WI38 (cell line): ENCODE measurements at regions not wholly inside any gene's neighbourhood (a gene's known extent, or its start where the extent isn't known, plus 50 kb on each side); places are given as distances from the start of the nearest gene placed in this dataset.

ENCODE experiments used
- H3K4me3 ChIP-seq: 2 replicates; pipeline ENCODE4 v1.5.1; 2011; ENCODE audit warnings: low read depth, mild to moderate bottlenecking, control low read depth, low read length
- TF ChIP-seq, protein P1 (sequence below): IDR thresholded peaks from 2 replicates; pipeline ENCODE4 v1.5.1; 2012; ENCODE audit warnings: low read depth, mild to moderate bottlenecking, control low read depth, low read length

DNA sequence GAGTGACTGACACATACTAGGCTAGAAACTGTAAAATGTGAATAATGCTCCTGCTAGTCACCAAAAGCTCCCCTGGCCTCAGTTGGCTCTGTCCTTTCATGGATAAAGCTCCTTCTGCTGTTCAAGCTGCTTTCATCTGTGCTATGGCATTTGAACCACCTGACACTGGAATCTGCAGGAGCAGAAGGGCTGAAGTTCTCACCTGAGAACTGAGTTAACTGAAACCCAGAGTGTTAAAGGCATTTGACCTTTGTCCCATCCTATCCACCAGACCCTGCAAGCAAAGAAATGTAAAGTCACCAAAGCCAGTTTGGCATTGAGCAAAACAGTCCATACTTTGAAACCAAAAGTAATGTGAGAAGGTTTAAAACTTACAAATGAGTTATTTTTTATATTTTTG, 77.7 kb downstream of the BMP2 start:
- H3K4me3 ChIP-seq, result no peak overlapping the region
- TF ChIP-seq, protein P1, sequence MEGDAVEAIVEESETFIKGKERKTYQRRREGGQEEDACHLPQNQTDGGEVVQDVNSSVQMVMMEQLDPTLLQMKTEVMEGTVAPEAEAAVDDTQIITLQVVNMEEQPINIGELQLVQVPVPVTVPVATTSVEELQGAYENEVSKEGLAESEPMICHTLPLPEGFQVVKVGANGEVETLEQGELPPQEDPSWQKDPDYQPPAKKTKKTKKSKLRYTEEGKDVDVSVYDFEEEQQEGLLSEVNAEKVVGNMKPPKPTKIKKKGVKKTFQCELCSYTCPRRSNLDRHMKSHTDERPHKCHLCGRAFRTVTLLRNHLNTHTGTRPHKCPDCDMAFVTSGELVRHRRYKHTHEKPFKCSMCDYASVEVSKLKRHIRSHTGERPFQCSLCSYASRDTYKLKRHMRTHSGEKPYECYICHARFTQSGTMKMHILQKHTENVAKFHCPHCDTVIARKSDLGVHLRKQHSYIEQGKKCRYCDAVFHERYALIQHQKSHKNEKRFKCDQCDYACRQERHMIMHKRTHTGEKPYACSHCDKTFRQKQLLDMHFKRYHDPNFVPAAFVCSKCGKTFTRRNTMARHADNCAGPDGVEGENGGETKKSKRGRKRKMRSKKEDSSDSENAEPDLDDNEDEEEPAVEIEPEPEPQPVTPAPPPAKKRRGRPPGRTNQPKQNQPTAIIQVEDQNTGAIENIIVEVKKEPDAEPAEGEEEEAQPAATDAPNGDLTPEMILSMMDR, result no peak

DNA sequence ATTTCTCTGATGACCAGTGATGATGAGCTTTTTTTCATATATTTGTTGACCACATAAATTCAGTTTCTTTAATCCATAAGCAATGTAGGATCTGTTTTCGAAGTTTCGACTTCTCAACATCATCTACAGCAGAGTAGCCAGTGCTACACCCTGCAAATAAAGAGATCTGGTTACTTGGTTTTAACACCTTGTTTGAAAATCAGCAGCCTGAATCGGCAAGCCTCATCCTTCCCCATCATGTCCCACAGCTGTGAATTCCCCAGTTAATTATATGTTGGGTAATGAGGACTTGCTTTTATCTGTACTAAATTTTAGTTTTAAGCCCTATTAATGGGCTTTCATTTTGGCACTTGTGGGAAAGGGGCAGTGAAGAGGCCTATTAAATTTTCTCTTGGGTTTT, 80.6 kb downstream of the BMP2 start:
- TF ChIP-seq, protein P1, result no peak
- no peak overlapping the region for H3K4me3 ChIP-seq

- TF ChIP-seq, protein P1, result no peak
- no peak overlapping the region for H3K4me3 ChIP-seq
Measured at GRCh38 chr20:6848992-6849391, 81.5 kb downstream of the BMP2 start.

DNA sequence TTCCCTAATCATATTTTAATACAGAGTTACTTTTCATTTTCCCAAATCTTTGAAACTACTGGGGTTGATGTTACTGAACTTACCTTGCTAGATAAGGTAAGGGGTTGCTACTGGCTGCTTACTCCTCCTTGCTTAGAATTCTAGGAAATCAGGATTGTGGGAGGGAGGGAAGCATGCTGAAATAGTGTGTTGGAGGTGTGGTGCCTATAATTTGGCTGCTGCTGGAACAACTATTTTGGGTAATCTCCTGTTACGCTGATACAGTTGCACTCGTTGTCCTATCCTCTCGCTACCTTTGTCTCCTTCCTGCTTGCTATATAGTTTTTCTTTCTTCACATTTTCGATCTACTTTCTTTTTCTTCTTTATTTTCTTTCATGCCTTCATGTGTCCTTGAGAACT, 83.7 kb downstream of the BMP2 start:
- TF ChIP-seq, protein P1, result no peak
- no peak overlapping the region for H3K4me3 ChIP-seq

- TF ChIP-seq, protein P1, result no peak
- no peak overlapping the region for H3K4me3 ChIP-seq
Measured at GRCh38 chr20:6852478-6852877, 85.0 kb downstream of the BMP2 start.

DNA sequence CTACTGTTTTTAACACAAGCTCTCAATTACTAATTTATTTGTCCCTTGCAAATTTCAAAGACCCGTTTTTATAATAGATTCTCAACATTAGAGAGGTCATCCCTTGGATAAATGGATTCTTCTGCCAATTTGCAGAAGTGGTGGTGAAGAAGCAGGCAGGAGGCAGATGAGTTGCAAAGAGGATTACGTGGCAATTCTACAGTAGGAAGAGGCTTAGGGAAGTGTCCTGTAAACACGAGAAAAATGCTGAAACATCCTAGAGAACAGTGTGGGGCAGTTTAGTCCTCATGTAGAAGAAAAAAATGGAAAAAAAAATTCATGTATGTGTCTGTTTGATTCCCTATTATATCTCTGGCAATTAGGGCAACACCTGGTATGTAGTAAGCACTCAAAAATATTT, 87.6 kb downstream of the BMP2 start:
- TF ChIP-seq, protein P1, result no peak
- H3K4me3 ChIP-seq, result no peak overlapping the region

DNA sequence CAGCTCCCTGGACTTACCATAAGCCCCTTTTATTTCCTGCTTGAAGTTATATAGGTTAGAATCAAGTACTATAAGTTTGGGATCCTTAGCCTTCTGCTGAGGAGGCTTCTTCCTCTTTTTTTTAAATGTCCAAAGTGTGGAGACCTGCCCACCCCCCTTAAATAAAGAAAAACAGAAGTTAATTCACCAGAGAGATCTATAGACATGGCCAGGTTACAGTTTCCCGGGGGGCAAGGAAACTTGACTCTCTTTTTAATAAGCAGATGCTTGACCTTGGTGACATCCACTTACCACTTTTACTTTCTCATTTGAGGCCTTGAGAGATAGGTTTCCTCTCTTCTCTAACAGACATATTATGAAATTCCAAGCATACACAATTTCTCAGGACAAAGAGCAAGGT, 88.3 kb downstream of the BMP2 start:
- H3K4me3 ChIP-seq, result no peak overlapping the region
- TF ChIP-seq, protein P1, result no peak

DNA sequence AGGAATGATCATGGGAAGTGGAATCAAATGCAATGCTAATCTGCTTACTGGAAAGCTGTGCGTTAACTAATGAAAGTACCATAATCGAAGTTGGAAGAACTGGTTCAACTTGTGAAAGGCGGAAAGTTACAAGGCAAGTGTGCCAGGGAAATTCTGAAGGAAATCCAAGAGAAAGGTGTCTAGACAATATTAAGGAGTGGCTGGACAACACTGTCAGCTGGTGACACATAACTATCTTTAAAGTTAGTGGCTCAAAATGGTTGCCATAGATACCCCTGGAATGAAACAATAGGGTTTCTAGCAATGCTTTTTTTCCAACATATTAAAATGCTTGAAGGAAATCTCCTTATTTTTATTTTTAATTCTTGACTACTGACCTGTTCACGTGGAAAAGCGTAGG, 90.4 kb downstream of the BMP2 start:
- TF ChIP-seq, protein P1, result no peak
- H3K4me3 ChIP-seq, result no peak overlapping the region
